Bronchial epithelial cell (primary cell): ENCODE measurements at regions not wholly inside any gene's neighbourhood (a gene's known extent, or its start where the extent isn't known, plus 50 kb on each side); places are given as distances from the start of the nearest gene placed in this dataset.

Experiments
- DNase-seq: peaks from one replicate; pipeline ENCODE4 v3.0.0-alpha.2; 2010; ENCODE audit warnings: low read depth
- FAIRE-seq: peaks from 2 replicates; lab custom pipeline; 2011; peaks lifted over from hg19 to GRCh38; lab: Jason Lieb, UNC
- H3K27me3 ChIP-seq: 2 replicates; pipeline ENCODE4 v1.5.1; 2011; ENCODE audit warnings: low read length; ENCODE audit not compliant: control insufficient read depth, insufficient read depth
- H3K36me3 ChIP-seq: 2 replicates; pipeline ENCODE4 v1.5.1; 2011; ENCODE audit warnings: low read length; ENCODE audit not compliant: control insufficient read depth, insufficient read depth
- H3K4me3 ChIP-seq: 2 replicates; pipeline ENCODE4 v1.5.1; 2011; ENCODE audit warnings: mild to moderate bottlenecking, low read depth, low read length, control low read depth
- CTCF ChIP-seq: IDR thresholded peaks from 2 replicates; pipeline ENCODE4 v1.5.1; 2011; ENCODE audit warnings: mild to moderate bottlenecking, moderate library complexity, low read length, control low read depth, inconsistent platforms; ENCODE audit not compliant: insufficient read depth, severe bottlenecking

DNA sequence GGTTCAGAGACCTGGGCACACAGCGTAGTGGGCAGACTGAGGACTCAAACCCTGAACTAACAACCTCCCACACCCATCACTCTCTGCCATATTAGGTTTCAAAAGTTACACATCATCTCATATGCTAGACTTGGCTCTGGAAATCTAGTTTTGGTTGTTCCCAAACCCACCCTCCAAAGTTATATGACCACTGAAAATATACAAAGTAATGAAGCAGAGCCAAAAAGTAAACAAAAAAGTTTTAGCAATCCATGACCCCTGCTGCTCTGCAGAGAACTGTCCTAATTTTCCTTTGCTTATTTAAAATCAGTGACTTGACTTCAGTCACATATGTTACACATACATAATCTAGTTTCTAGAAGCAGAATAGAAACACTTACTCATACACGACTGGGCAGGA, 155.6 kb upstream of the TAS2R1 start:
- FAIRE-seq (no peak), DNase-seq (no peak)
- H3K36me3 ChIP-seq = no peaks in the 10 kb centered on the region
- no peaks in the 10 kb centered on the region for H3K27me3 ChIP-seq
- TF ChIP-seq CTCF = no peak
- H3K4me3 ChIP-seq = no peak overlapping the region

DNA sequence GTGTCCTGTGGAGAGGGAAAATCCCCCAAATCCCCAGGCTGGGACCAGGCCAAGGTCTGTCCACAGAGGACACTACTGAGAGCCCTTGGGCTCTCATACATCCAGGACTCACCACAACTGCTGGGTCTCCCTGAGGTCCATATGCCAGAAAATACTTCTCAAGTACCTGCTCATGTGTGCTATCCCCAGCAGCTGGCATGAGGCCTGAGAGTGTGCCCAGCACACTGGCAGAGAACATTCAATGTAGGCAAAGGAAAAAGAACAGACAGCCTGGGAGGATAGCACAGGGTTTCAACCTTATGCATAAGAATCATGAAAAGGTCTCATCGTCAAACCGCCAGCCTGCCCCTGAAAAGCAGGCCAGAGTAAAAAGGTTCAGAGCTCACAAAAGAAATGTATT, 154.1 kb upstream of the TAS2R1 start:
- TF ChIP-seq CTCF = no peak
- Histone ChIP-seq H3K27me3 (no peaks in the 10 kb centered on the region), H3K4me3 (no peak overlapping the region), H3K36me3 (no peaks in the 10 kb centered on the region)
- no peak for FAIRE-seq
- no peak for DNase-seq

DNA sequence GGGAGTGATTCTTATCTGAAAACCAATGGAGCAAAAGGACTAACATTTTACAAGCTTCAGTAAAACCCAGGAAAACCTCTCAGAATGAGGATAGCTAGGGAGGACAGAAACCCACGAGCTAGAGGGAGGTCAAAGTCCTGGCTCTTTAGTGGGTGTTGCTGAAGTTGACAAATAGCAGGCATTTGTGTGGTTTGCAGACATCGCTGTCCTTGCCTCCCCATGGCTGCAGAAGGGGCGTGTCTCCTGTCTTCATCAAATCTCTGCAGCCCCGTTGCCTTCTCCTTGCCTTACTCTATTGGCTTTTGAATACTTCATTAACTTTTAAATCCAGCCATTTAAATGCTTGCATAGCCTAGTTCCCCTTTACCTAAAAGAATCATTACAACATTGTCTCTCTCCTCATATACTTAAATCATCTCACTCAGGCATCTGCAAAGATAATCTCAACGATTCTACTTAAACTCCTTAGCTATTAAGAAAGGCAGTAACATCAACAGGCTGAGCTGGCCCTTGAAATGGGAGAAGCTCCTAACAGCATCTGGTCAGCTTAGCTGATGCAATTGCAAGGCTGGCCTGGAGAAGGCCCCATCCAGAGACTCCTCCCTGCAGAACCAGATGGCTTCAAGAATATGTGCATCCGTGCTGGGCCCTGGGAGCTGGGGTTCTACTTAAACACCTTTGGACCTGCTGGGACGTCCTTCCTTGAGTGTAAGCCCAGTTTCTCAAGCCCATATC, 152.8 kb upstream of the TAS2R1 start:
- no peak for FAIRE-seq
- Histone ChIP-seq H3K4me3 (no peak overlapping the region), H3K27me3 (no peaks in the 10 kb centered on the region), H3K36me3 (no peaks in the 10 kb centered on the region)
- DNase-seq = no peak
- TF ChIP-seq CTCF = no peak

- no peak for TF ChIP-seq CTCF
- no peak for DNase-seq
- FAIRE-seq = no peak
- no peaks in the 10 kb centered on the region for H3K36me3 ChIP-seq
- H3K27me3 ChIP-seq = no peaks in the 10 kb centered on the region
- H3K4me3 ChIP-seq = no peak overlapping the region
Observed at GRCh38 chr5:9781890-9782289, 151.7 kb upstream of the TAS2R1 start.

GRCh38 chr5:9781275-9781674, 151.1 kb upstream of the TAS2R1 start:
- FAIRE-seq (no peak), DNase-seq (no peak)
- H3K27me3 ChIP-seq = no peaks in the 10 kb centered on the region
- no peak overlapping the region for H3K4me3 ChIP-seq
- H3K36me3 ChIP-seq = no peaks in the 10 kb centered on the region
- no peak for TF ChIP-seq CTCF

DNA sequence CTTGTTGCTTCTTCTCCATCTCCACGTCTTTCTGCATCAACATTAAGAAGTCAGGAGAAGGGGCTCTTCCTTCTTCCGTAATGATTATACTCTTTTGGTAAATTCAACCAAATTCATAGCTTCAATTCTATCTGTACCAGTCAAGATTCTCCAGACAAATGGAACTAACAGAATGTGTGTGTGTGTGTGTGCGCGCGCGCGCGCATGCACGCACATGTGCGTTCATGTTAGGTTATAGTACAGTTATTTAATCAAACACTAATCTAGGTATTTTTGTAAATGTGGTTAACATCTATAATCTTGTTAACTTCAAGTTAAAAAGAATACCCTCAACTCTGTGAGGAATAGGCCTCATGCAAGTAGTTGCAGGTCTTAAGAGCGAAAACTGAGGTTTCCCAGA, 150.3 kb upstream of the TAS2R1 start:
- Histone ChIP-seq H3K4me3 (no peak overlapping the region), H3K36me3 (no peaks in the 10 kb centered on the region), H3K27me3 (no peaks in the 10 kb centered on the region)
- no peak for DNase-seq
- TF ChIP-seq CTCF = no peak
- FAIRE-seq = no peak
